Neural progenitor cell (in vitro differentiated cells): ENCODE measurements at regions not wholly inside any gene's neighbourhood (a gene's known extent, or its start where the extent isn't known, plus 50 kb on each side); places are given as distances from the start of the nearest gene placed in this dataset.
A peak's percentile ranks its signal among the peaks of the same experiment; 100 is the strongest.

ENCODE experiments used
- DNase-seq: peaks from one replicate; pipeline ENCODE4 v3.0.0-alpha.2; 2016; ENCODE audit warnings: low spot score
- H2AFZ ChIP-seq: fragments of 200-600 bp; sonication (generic); replicated peaks from 2 replicates; pipeline ENCODE4 v1.6.1; 2016; ENCODE audit warnings: antibody characterized with exemption
- H3F3A ChIP-seq: fragments of 200-600 bp; sonication (generic); 2 replicates; pipeline ENCODE4 v1.6.1; 2016; ENCODE audit warnings: antibody characterized with exemption, low read depth
- H3K27ac ChIP-seq: fragments of 200-600 bp; sonication (generic); 2 replicates; pipeline ENCODE4 v1.5.1; 2016; ENCODE audit warnings: mild to moderate bottlenecking
- H3K27me3 ChIP-seq: fragments of 200-600 bp; sonication (generic); 2 replicates; pipeline ENCODE4 v1.6.1; 2016; ENCODE audit warnings: mild to moderate bottlenecking, moderate library complexity
- H3K36me3 ChIP-seq: fragments of 200-600 bp; sonication (generic); 2 replicates; pipeline ENCODE4 v1.5.1; 2016
- H3K4me1 ChIP-seq: fragments of 200-600 bp; sonication (generic); 2 replicates; pipeline ENCODE4 v1.6.1; 2016; ENCODE audit warnings: mixed run types
- H3K4me2 ChIP-seq: fragments of 200-600 bp; sonication (generic); 2 replicates; pipeline ENCODE4 v1.6.1; 2016
- H3K4me3 ChIP-seq: fragments of 200-600 bp; sonication (generic); 2 replicates; pipeline ENCODE4 v1.5.1; 2016
- H3K79me2 ChIP-seq: fragments of 200-600 bp; sonication (generic); 2 replicates; pipeline ENCODE4 v1.6.1; 2016; ENCODE audit warnings: low read depth
- H3K9ac ChIP-seq: fragments of 200-600 bp; sonication (generic); 2 replicates; pipeline ENCODE4 v1.6.1; 2016
- H3K9me3 ChIP-seq: fragments of 200-600 bp; sonication (generic); 2 replicates; pipeline ENCODE4 v1.5.1; 2016; ENCODE audit warnings: low read depth
- H4K20me1 ChIP-seq: fragments of 200-600 bp; sonication (generic); 2 replicates; pipeline ENCODE4 v1.6.1; 2016; ENCODE audit warnings: low read depth
- H3K27ac Mint-ChIP-seq: 3 replicates; pipeline ENCODE4 v1.8.0; 2021; ENCODE audit warnings: mixed read lengths
- H3K27me3 Mint-ChIP-seq: 2 replicates; pipeline ENCODE4 v1.8.0; 2022; ENCODE audit warnings: low read depth, mild to moderate bottlenecking, inconsistent platforms, moderate library complexity, mixed read lengths; ENCODE audit not compliant: insufficient read depth
- H3K36me3 Mint-ChIP-seq: 3 replicates; pipeline ENCODE4 v1.8.0; 2021; ENCODE audit warnings: mixed read lengths
- H3K4me1 Mint-ChIP-seq: 3 replicates; pipeline ENCODE4 v1.8.0; 2021; ENCODE audit warnings: mixed read lengths
- H3K4me3 Mint-ChIP-seq: 3 replicates; pipeline ENCODE4 v1.8.0; 2021; ENCODE audit warnings: mild to moderate bottlenecking, moderate library complexity, mixed read lengths
- H3K9me3 Mint-ChIP-seq: 3 replicates; pipeline ENCODE4 v1.8.0; 2020; ENCODE audit warnings: mixed read lengths
- EZH2 ChIP-seq: fragments of 200-600 bp; sonication (generic); IDR thresholded peaks from 2 replicates; pipeline ENCODE4 v1.6.1; 2017; ENCODE audit warnings: antibody characterized with exemption, mild to moderate bottlenecking, moderate library complexity
- EZH2phosphoT487 ChIP-seq: fragments of 200-600 bp; sonication (generic); IDR thresholded peaks from 2 replicates; pipeline ENCODE4 v1.6.1; 2017; ENCODE audit warnings: antibody characterized with exemption
- TF ChIP-seq, protein P1 (sequence below): fragments of 200-600 bp; sonication (generic); IDR thresholded peaks from 2 replicates; pipeline ENCODE4 v1.5.1; 2017; ENCODE audit warnings: antibody characterized with exemption, mild to moderate bottlenecking

DNA sequence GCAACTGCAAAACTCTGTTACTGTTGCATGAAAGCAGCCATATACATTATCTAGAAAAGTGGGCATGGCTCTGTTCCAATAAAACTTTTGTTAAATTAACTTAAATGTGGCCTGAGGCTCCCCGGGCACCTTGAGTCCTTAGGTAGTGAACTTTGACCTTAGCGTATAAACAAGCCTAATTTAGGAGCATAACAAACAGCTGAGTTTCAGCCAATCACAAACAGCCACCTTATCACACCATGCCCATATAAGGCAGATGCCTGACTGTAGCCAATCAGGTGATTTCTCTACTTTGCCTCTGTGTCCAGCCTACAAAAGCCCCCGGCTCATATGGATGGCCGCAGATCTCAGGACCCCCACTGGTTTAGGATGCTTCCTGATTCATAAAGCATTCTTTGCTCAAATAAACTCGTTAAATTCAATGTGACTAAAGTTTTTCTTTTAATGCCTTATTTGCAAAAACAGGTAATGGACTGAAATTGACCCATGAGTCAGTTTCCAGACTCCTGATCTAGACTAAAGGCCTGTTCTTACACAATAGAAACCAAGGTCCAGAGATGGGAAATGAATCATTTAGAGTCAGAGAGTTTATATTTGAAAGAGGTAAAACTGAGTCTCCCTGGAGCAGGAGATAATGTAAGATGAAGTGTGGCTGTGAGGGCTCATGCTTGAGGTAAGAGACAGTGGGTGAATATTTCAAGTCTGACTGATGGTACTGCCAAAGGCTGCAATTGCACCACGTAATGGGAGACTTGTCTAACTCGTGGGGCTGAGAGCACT, 130.2 kb downstream of the FGF9 start:
- Histone ChIP-seq H3F3A (no peaks in the 10 kb centered on the region), H4K20me1 (no peaks in the 10 kb centered on the region), H3K79me2 (no peaks in the 10 kb centered on the region), H3K27ac (no peak overlapping the region), H3K9ac (no peak overlapping the region), H3K9me3 (no peaks in the 10 kb centered on the region), H3K27me3 (no peaks in the 10 kb centered on the region), H3K36me3 (no peaks in the 10 kb centered on the region), H3K4me2 (no peak overlapping the region), H2AFZ (no peak overlapping the region), H3K4me3 (no peak overlapping the region), H3K4me1 (no peaks in the 10 kb centered on the region)
- H3K27ac Mint-ChIP-seq, result no peak overlapping the region
- no peak overlapping the region for H3K4me3 Mint-ChIP-seq
- peaks cover 6% of the 10 kb centered on the region for H3K4me1 Mint-ChIP-seq
- H3K9me3 Mint-ChIP-seq, result no peaks in the 10 kb centered on the region
- no peaks in the 10 kb centered on the region for H3K36me3 Mint-ChIP-seq
- no peak for DNase-seq
- TF ChIP-seq EZH2 (no peak), EZH2phosphoT487 (no peak)
- TF ChIP-seq, protein P1, sequence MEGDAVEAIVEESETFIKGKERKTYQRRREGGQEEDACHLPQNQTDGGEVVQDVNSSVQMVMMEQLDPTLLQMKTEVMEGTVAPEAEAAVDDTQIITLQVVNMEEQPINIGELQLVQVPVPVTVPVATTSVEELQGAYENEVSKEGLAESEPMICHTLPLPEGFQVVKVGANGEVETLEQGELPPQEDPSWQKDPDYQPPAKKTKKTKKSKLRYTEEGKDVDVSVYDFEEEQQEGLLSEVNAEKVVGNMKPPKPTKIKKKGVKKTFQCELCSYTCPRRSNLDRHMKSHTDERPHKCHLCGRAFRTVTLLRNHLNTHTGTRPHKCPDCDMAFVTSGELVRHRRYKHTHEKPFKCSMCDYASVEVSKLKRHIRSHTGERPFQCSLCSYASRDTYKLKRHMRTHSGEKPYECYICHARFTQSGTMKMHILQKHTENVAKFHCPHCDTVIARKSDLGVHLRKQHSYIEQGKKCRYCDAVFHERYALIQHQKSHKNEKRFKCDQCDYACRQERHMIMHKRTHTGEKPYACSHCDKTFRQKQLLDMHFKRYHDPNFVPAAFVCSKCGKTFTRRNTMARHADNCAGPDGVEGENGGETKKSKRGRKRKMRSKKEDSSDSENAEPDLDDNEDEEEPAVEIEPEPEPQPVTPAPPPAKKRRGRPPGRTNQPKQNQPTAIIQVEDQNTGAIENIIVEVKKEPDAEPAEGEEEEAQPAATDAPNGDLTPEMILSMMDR, result no peak
- H3K27me3 Mint-ChIP-seq, result peaks cover 5% of the 10 kb centered on the region

DNA sequence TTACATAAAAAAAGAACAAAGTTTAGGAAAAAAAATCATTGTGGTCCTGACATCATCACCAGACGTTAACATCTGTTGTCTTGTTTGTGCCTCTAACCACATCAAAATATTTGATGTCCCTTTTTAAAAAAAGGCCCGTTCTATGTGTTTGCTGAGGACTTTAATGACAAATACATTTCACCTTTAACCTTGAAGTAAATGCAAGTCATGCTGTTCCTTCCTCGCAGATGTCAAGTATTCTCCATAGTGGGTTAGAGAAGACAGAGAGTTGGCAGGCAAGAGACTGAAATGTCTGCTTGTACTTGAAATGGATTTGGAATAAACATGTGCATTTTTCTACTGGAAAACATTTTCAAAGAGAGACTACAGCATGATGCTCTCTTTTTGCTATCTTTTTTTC, 134.9 kb downstream of the FGF9 start:
- Histone ChIP-seq H3K9me3 (no peaks in the 10 kb centered on the region), H3K4me3 (no peak overlapping the region), H4K20me1 (no peaks in the 10 kb centered on the region), H3K27me3 (no peaks in the 10 kb centered on the region), H3K27ac (no peak overlapping the region), H3K79me2 (no peaks in the 10 kb centered on the region), H2AFZ (no peak overlapping the region), H3K4me2 (no peak overlapping the region), H3K36me3 (no peaks in the 10 kb centered on the region), H3K9ac (no peak overlapping the region), H3F3A (no peaks in the 10 kb centered on the region), H3K4me1 (no peaks in the 10 kb centered on the region)
- no peak overlapping the region for H3K27ac Mint-ChIP-seq
- H3K36me3 Mint-ChIP-seq, result no peaks in the 10 kb centered on the region
- H3K9me3 Mint-ChIP-seq, result no peaks in the 10 kb centered on the region
- no peaks in the 10 kb centered on the region for H3K4me1 Mint-ChIP-seq
- H3K4me3 Mint-ChIP-seq, result no peak overlapping the region
- DNase-seq, result no peak
- TF ChIP-seq EZH2 (no peak), EZH2phosphoT487 (no peak)
- TF ChIP-seq, protein P1, result no peak
- H3K27me3 Mint-ChIP-seq, result peaks cover 3% of the 10 kb centered on the region

DNA sequence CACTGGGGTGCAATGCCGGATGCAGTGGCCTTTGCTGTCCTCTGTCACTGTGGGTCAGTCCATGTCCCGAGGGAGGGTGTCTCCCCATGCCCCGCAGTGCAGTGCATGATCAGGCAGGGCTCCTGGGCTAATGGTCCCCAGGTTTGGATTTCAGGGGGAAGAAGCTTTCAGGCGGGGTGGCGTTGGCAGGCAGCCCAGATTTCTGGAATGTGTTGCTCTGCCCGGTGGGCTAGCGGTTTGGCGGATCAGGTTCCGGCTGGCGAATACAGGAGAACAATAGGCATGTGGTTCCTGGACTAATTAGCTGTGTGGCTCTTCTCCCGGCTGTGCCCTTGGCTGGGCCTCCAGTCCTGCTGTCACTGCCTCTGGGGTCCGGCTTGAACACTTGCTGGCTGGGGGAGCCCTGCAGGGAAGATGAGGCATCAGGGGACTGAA, 141.3 kb downstream of the FGF9 start:
- TF ChIP-seq EZH2 (no peak), EZH2phosphoT487 (no peak)
- TF ChIP-seq, protein P1, result no peak
- no peak overlapping the region for H3K9ac ChIP-seq
- no peaks in the 10 kb centered on the region for H3F3A ChIP-seq
- no peak overlapping the region for H2AFZ ChIP-seq
- Mint-ChIP-seq H3K4me1 (peaks cover 7% of the 10 kb centered on the region), H3K4me3 (no peak overlapping the region), H3K36me3 (no peaks in the 10 kb centered on the region), H3K27me3 (peaks cover 3% of the 10 kb centered on the region), H3K9me3 (peaks cover 3% of the 10 kb centered on the region), H3K27ac (no peak overlapping the region)
- H3K36me3 ChIP-seq, result no peaks in the 10 kb centered on the region
- no peaks in the 10 kb centered on the region for H3K79me2 ChIP-seq
- DNase-seq, result peak; percentile 60
- no peaks in the 10 kb centered on the region for H4K20me1 ChIP-seq
- H3K27me3 ChIP-seq, result no peaks in the 10 kb centered on the region
- H3K9me3 ChIP-seq, result no peaks in the 10 kb centered on the region
- no peak overlapping the region for H3K4me3 ChIP-seq
- H3K4me1 ChIP-seq, result no peaks in the 10 kb centered on the region
- H3K4me2 ChIP-seq, result no peak overlapping the region
- no peak overlapping the region for H3K27ac ChIP-seq
